ENCODE measurements at regions not wholly inside any gene's neighbourhood (a gene's known extent, or its start where the extent isn't known, plus 50 kb on each side); places are given as distances from the start of the nearest gene placed in this dataset.
"Not testable (repeated sequence)": the region's sequence is repeated elsewhere in the genome, so short reads cannot be mapped to it uniquely, and the experiment has no call there.

- POLR2A ChIA-PET = no interaction called here
- H3K4me1 Mint-ChIP-seq (ENCODE audit: low read depth) = no peaks in the 10 kb centered on the region
- no peak overlapping the region for H3K4me3 Mint-ChIP-seq
- H3K27me3 Mint-ChIP-seq = no peaks in the 10 kb centered on the region
- H3K9me3 Mint-ChIP-seq = no peaks in the 10 kb centered on the region
- H3K36me3 Mint-ChIP-seq (ENCODE audit: low read depth) = no peaks in the 10 kb centered on the region
- no peak for ATAC-seq
- DNase-seq = no peak
- intact Hi-C loops (cut with micrococcal nuclease) = no loop called here
- TF ChIP-seq CTCF (IDR thresholded peaks at IDR 0.05) = no peak
- H3K27ac Mint-ChIP-seq = no peak overlapping the region
- CTCF ChIA-PET = no interaction called here
Observed at GRCh38 chr13:111629926-111630325, 309.5 kb downstream of the TEX29 start.

- POLR2A ChIA-PET = no interaction called here
Observed at GRCh38 chr13:111630406-111630805, 310.0 kb downstream of the TEX29 start.

GRCh38 chr13:111631271-111631670 is 310.8 kb downstream of the TEX29 start:
- H3K27me3 Mint-ChIP-seq; H3K27ac Mint-ChIP-seq; DNase-seq; CTCF ChIA-PET; H3K36me3 Mint-ChIP-seq (ENCODE audit: low read depth); H3K4me1 Mint-ChIP-seq (ENCODE audit: low read depth); H3K4me3 Mint-ChIP-seq; ATAC-seq; POLR2A ChIA-PET; intact Hi-C loops (cut with micrococcal nuclease); H3K9me3 Mint-ChIP-seq: not testable (repeated sequence)

More at GRCh38 chr13:111630406-111630805, 310.0 kb downstream of the TEX29 start:
- intact Hi-C loops (cut with micrococcal nuclease) = no loop called here
- Mint-ChIP-seq H3K9me3 (no peaks in the 10 kb centered on the region), H3K36me3 (ENCODE audit: low read depth) (no peaks in the 10 kb centered on the region), H3K27me3 (no peaks in the 10 kb centered on the region), H3K4me1 (ENCODE audit: low read depth) (no peaks in the 10 kb centered on the region), H3K27ac (no peak overlapping the region), H3K4me3 (no peak overlapping the region)
- TF ChIP-seq CTCF (IDR thresholded peaks at IDR 0.05) = no peak
- DNase-seq (no peak), ATAC-seq (no peak)
- CTCF ChIA-PET = no interaction called here

- POLR2A ChIA-PET = no interaction called here
- DNase-seq (no peak), ATAC-seq (no peak)
- Mint-ChIP-seq H3K27ac (no peak overlapping the region), H3K36me3 (ENCODE audit: low read depth) (no peaks in the 10 kb centered on the region), H3K4me3 (no peak overlapping the region), H3K27me3 (no peaks in the 10 kb centered on the region), H3K9me3 (no peaks in the 10 kb centered on the region), H3K4me1 (ENCODE audit: low read depth) (no peaks in the 10 kb centered on the region)
- intact Hi-C loops (cut with micrococcal nuclease) = no loop called here
- CTCF ChIA-PET = no interaction called here
- no peak for TF ChIP-seq CTCF (IDR thresholded peaks at IDR 0.05)
Observed at GRCh38 chr13:111632906-111633305, 312.5 kb downstream of the TEX29 start.

- no peak for DNase-seq
- intact Hi-C loops (cut with micrococcal nuclease) = no loop called here
- ChIA-PET POLR2A (no interaction called here), CTCF (no interaction called here)
- TF ChIP-seq CTCF (IDR thresholded peaks at IDR 0.05) = no peak
- Mint-ChIP-seq H3K27me3 (no peaks in the 10 kb centered on the region), H3K36me3 (ENCODE audit: low read depth) (no peaks in the 10 kb centered on the region), H3K4me3 (no peak overlapping the region), H3K4me1 (ENCODE audit: low read depth) (no peaks in the 10 kb centered on the region), H3K27ac (no peak overlapping the region), H3K9me3 (no peaks in the 10 kb centered on the region)
- ATAC-seq = no peak
Observed at GRCh38 chr13:111633401-111633800, 313.0 kb downstream of the TEX29 start.

- intact Hi-C loops (cut with micrococcal nuclease) = no loop called here
- POLR2A ChIA-PET = no interaction called here
- no peak overlapping the region for H3K27ac Mint-ChIP-seq
- H3K36me3 Mint-ChIP-seq (ENCODE audit: low read depth) = no peaks in the 10 kb centered on the region
- H3K27me3 Mint-ChIP-seq = no peaks in the 10 kb centered on the region
- CTCF ChIA-PET = no interaction called here
- H3K4me3 Mint-ChIP-seq = no peak overlapping the region
- no peak for TF ChIP-seq CTCF (IDR thresholded peaks at IDR 0.05)
- H3K4me1 Mint-ChIP-seq (ENCODE audit: low read depth) = no peaks in the 10 kb centered on the region
- no peaks in the 10 kb centered on the region for H3K9me3 Mint-ChIP-seq
- DNase-seq = no peak
- ATAC-seq = no peak
Observed at GRCh38 chr13:111634410-111634809, 314.0 kb downstream of the TEX29 start.
